Left ventricle myocardium inferior (tissue), 1 donor: ENCODE measurements at regions not wholly inside any gene's neighbourhood (a gene's known extent, or its start where the extent isn't known, plus 50 kb on each side); places are given as distances from the start of the nearest gene placed in this dataset.

Source experiments
- DNase-seq: peaks from one replicate; pipeline ENCODE4 v3.0.0-alpha.2; 2020
- H3K27ac ChIP-seq: fragments of 200-600 bp; replicated peaks from 2 replicates; pipeline ENCODE4 v1.8.0; 2021
- H3K27me3 ChIP-seq: fragments of 200-600 bp; 2 replicates; pipeline ENCODE4 v1.8.0; 2021; ENCODE audit warnings: low read depth
- H3K36me3 ChIP-seq: fragments of 200-600 bp; 2 replicates; pipeline ENCODE4 v1.8.0; 2021
- H3K4me1 ChIP-seq: fragments of 200-600 bp; 2 replicates; pipeline ENCODE4 v1.8.0; 2021
- H3K4me3 ChIP-seq: fragments of 200-600 bp; 2 replicates; pipeline ENCODE4 v1.8.0; 2021; ENCODE audit warnings: mild to moderate bottlenecking, moderate library complexity
- H3K9me3 ChIP-seq: fragments of 200-600 bp; replicated peaks from 2 replicates; pipeline ENCODE4 v1.8.0; 2021
- intact Hi-C: fragments of 100-400 bp; cut with micrococcal nuclease; formaldehyde crosslinking; loops from one replicate; pipeline ENCODE4 v1.11.0; 2022
- TF ChIP-seq, protein P1 (sequence below): fragments of 200-600 bp; IDR thresholded peaks from 2 replicates; pipeline ENCODE4 v1.8.0; 2021; ENCODE audit warnings: antibody characterized with exemption, mild to moderate bottlenecking, borderline replicate concordance
- donor health status: DM: no; HTN: yes; CAD: no; lungs with severe emphysema.

DNA sequence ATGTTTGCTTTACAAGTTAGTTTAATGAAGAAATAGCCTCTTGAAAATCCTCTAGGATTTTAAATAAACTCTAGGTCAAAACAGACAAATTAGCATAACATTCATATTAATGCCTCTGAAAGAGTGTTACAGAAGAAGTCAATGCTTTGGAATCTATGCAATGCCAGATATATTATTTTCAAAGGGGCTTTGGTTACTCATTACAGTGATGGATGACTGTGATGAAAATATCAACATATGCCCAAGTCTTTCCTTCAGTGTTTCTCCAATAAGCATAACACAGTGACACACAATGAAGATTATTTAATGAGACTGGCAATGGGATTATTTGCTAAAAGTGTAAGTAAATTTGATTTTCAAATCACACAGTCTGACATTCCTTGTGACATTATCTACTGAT is 1247.2 kb downstream of the ROBO2 start:
- intact Hi-C loops: no loop called here
- H3K4me1 ChIP-seq: no peaks in the 10 kb centered on the region
- no peak overlapping the region for H3K4me3 ChIP-seq
- H3K36me3 ChIP-seq: no peaks in the 10 kb centered on the region
- no peaks in the 10 kb centered on the region for H3K9me3 ChIP-seq
- no peak for DNase-seq
- H3K27ac ChIP-seq: no peak overlapping the region
- TF ChIP-seq, protein P1, sequence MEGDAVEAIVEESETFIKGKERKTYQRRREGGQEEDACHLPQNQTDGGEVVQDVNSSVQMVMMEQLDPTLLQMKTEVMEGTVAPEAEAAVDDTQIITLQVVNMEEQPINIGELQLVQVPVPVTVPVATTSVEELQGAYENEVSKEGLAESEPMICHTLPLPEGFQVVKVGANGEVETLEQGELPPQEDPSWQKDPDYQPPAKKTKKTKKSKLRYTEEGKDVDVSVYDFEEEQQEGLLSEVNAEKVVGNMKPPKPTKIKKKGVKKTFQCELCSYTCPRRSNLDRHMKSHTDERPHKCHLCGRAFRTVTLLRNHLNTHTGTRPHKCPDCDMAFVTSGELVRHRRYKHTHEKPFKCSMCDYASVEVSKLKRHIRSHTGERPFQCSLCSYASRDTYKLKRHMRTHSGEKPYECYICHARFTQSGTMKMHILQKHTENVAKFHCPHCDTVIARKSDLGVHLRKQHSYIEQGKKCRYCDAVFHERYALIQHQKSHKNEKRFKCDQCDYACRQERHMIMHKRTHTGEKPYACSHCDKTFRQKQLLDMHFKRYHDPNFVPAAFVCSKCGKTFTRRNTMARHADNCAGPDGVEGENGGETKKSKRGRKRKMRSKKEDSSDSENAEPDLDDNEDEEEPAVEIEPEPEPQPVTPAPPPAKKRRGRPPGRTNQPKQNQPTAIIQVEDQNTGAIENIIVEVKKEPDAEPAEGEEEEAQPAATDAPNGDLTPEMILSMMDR: no peak
- H3K27me3 ChIP-seq: no peaks in the 10 kb centered on the region

DNA sequence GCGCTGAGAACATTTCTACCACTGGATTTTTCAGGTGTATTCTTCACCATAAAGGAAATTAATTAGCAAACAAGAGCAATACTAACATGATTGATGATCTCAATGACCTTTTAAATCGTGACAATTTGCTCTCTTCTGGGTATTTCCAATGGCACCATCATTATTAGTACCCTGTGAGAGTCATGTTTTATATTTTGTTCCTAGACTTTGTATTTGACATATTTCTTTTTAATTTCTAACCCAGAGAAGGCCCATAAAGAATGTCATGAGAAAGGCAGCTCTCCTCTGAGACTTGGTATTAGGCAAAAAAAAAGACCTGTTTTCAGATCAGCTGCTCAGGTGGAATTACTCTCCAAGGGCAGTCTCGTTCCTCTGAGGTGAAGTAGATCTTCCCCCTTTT is 1253.4 kb downstream of the ROBO2 start:
- no peaks in the 10 kb centered on the region for H3K4me1 ChIP-seq
- H3K27ac ChIP-seq: no peak overlapping the region
- TF ChIP-seq, protein P1: no peak
- H3K9me3 ChIP-seq: no peaks in the 10 kb centered on the region
- intact Hi-C loops: no loop called here
- H3K4me3 ChIP-seq: no peak overlapping the region
- no peaks in the 10 kb centered on the region for H3K27me3 ChIP-seq
- no peak for DNase-seq
- no peaks in the 10 kb centered on the region for H3K36me3 ChIP-seq

DNA sequence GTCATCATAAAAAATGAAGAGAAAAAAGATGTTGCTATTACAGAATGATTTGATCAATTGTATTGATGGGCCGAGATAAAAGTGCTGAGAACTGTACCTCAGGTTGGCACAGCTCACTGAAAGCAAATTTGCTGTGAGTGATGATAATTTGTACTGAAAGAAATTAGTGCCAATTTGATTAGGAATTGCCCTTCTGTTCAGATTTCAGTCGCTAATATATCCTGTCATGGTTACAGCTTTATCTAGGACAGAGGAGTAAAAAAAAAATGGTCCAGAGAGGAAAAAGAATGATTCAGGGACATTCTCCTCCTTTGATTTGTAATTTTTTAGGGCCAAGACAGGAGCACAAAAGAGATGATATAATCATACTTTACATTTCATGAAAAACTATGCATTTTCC is 1264.2 kb downstream of the ROBO2 start:
- no peak for DNase-seq
- TF ChIP-seq, protein P1: no peak
- Histone ChIP-seq H3K27ac (no peak overlapping the region), H3K9me3 (peaks cover 7% of the 10 kb centered on the region), H3K27me3 (no peaks in the 10 kb centered on the region), H3K36me3 (no peaks in the 10 kb centered on the region), H3K4me1 (no peaks in the 10 kb centered on the region), H3K4me3 (no peak overlapping the region)
- intact Hi-C loops: no loop called here

DNA sequence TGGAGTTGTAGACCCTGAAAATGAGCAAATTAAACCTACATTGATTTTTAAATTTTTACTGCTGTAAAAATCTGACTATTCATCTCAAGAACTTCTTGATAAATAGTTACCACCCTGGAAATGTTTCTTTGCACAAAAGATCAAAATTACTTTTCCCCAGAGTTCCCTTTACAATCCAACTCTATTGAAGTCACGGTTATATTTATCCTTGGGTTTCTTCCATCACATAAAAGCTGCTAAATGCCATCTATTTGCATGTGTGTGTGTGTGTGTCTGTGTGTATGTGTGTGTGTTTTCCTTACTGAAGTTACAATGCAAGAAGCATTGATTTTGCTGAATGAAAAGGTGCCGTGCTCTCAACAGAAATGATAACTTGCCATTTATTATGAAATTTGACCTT is 1273.0 kb downstream of the ROBO2 start:
- Histone ChIP-seq H3K4me1 (no peaks in the 10 kb centered on the region), H3K9me3 (no peaks in the 10 kb centered on the region), H3K36me3 (no peaks in the 10 kb centered on the region), H3K27me3 (no peaks in the 10 kb centered on the region), H3K27ac (no peak overlapping the region), H3K4me3 (no peak overlapping the region)
- DNase-seq: no peak
- intact Hi-C loops: no loop called here
- TF ChIP-seq, protein P1: no peak

DNA sequence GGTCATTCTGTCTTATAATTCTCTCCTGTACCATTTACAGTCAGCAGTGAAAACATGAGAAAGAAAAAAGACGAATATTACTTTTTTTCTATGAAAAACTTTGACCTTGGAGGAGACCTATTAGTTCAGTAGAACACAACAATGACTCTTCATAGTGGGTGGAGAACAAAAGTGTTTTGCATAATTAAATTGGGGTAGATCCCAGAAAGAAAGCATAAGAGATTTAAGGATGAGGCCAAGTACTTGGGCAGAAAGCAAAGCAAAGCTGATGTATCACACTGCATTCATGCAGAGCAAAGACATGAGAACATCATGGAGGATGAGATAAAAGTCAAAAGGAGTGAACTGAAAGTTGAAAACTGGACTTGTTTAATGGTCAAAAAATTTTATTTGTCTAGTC is 1273.4 kb downstream of the ROBO2 start:
- no peaks in the 10 kb centered on the region for H3K27me3 ChIP-seq
- no peak overlapping the region for H3K27ac ChIP-seq
- H3K36me3 ChIP-seq: no peaks in the 10 kb centered on the region
- DNase-seq: no peak
- no peak overlapping the region for H3K4me3 ChIP-seq
- H3K4me1 ChIP-seq: no peaks in the 10 kb centered on the region
- no peaks in the 10 kb centered on the region for H3K9me3 ChIP-seq
- TF ChIP-seq, protein P1: no peak
- intact Hi-C loops: no loop called here

DNA sequence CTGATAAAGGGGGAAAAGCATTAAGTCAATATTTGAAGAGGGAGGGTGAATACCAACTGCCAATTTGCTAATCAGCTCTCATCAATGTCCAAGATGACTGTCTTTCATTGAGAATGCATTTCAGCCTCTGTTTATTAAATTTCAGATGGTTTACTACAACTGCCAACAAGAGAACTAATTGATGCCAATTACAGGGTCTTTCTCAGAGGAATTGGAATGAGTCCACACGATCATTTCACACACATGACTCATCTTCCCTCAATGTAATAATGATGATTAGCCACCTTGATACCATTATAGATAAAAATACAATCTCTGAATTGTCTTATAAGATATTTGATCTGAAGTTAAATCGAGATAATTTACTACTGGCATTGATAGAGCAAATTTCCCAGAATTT is 1274.4 kb downstream of the ROBO2 start:
- TF ChIP-seq, protein P1: no peak
- intact Hi-C loops: no loop called here
- Histone ChIP-seq H3K27ac (no peak overlapping the region), H3K4me1 (no peaks in the 10 kb centered on the region), H3K9me3 (no peaks in the 10 kb centered on the region), H3K27me3 (no peaks in the 10 kb centered on the region), H3K4me3 (no peak overlapping the region), H3K36me3 (no peaks in the 10 kb centered on the region)
- no peak for DNase-seq
